Astrocyte (in vitro differentiated cells and primary cell): ENCODE measurements at regions not wholly inside any gene's neighbourhood (a gene's known extent, or its start where the extent isn't known, plus 50 kb on each side); places are given as distances from the start of the nearest gene placed in this dataset.

ENCODE experiments used
- DNase-seq: peaks from one replicate; pipeline ENCODE4 v3.0.0-alpha.2; 2010; ENCODE audit warnings: low read depth
- FAIRE-seq: peaks from 2 replicates; lab custom pipeline; 2011; peaks lifted over from hg19 to GRCh38; lab: Jason Lieb, UNC
- H2AFZ ChIP-seq: 2 replicates; pipeline ENCODE4 v1.6.0; 2012; ENCODE audit warnings: low read depth, low read length, inconsistent platforms
- H3K27ac ChIP-seq: 2 replicates; pipeline ENCODE4 v1.5.1; 2011; ENCODE audit warnings: low read depth, low read length, inconsistent platforms
- H3K27me3 ChIP-seq: 2 replicates; pipeline ENCODE4 v1.6.0; 2011; ENCODE audit warnings: low read length, inconsistent platforms; ENCODE audit not compliant: insufficient read depth
- H3K36me3 ChIP-seq: 2 replicates; pipeline ENCODE4 v1.5.1; 2011; ENCODE audit warnings: low read length, inconsistent platforms; ENCODE audit not compliant: insufficient read depth
- H3K4me1 ChIP-seq: 2 replicates; pipeline ENCODE4 v1.5.1; 2011; ENCODE audit warnings: low read length, inconsistent platforms; ENCODE audit not compliant: insufficient read depth
- H3K4me2 ChIP-seq: 2 replicates; pipeline ENCODE4 v1.6.0; 2012; ENCODE audit warnings: low read length, inconsistent platforms
- H3K4me3 ChIP-seq: 2 replicates; pipeline ENCODE4 v1.5.1; 2011; ENCODE audit warnings: low read depth, mild to moderate bottlenecking, low read length, inconsistent platforms; ENCODE audit not compliant: insufficient read depth
- H3K79me2 ChIP-seq: 2 replicates; pipeline ENCODE4 v1.6.0; 2012; ENCODE audit warnings: mild to moderate bottlenecking, low read length, inconsistent platforms; ENCODE audit not compliant: insufficient read depth
- H3K9ac ChIP-seq: 2 replicates; pipeline ENCODE4 v1.6.0; 2012; ENCODE audit warnings: mild to moderate bottlenecking, low read length, inconsistent platforms
- H3K9me3 ChIP-seq: 2 replicates; pipeline ENCODE4 v1.5.1; 2012; ENCODE audit warnings: low read depth, mild to moderate bottlenecking, low read length, inconsistent platforms; ENCODE audit not compliant: insufficient read depth
- H4K20me1 ChIP-seq: 2 replicates; pipeline ENCODE4 v1.6.0; 2012; ENCODE audit warnings: low read length, inconsistent platforms; ENCODE audit not compliant: insufficient read depth
- H3K27ac Mint-ChIP-seq: one replicate; pipeline ENCODE4 v1.8.0; 2021; ENCODE audit warnings: mild to moderate bottlenecking, mixed read lengths; ENCODE audit not compliant: unreplicated experiment
- H3K27me3 Mint-ChIP-seq: one replicate; pipeline ENCODE4 v1.8.0; 2021; ENCODE audit warnings: low read depth, mixed read lengths; ENCODE audit not compliant: unreplicated experiment
- H3K36me3 Mint-ChIP-seq: one replicate; pipeline ENCODE4 v1.8.0; 2021; ENCODE audit warnings: low read depth, mixed read lengths; ENCODE audit not compliant: unreplicated experiment
- H3K4me1 Mint-ChIP-seq: one replicate; pipeline ENCODE4 v1.8.0; 2021; ENCODE audit warnings: low read depth, mixed read lengths; ENCODE audit not compliant: unreplicated experiment
- H3K4me3 Mint-ChIP-seq: one replicate; pipeline ENCODE4 v1.8.0; 2021; ENCODE audit warnings: mild to moderate bottlenecking, moderate library complexity, mixed read lengths; ENCODE audit not compliant: unreplicated experiment
- H3K9me3 Mint-ChIP-seq: one replicate; pipeline ENCODE4 v1.8.0; 2021; ENCODE audit warnings: mild to moderate bottlenecking, mixed read lengths; ENCODE audit not compliant: unreplicated experiment
- CTCF ChIP-seq: IDR thresholded peaks from 2 replicates; pipeline ENCODE4 v1.5.1; 2011; ENCODE audit warnings: low read depth, mild to moderate bottlenecking, inconsistent platforms, low read length, moderate library complexity; ENCODE audit not compliant: insufficient read depth
- EZH2 ChIP-seq: IDR thresholded peaks from 2 replicates; pipeline ENCODE4 v1.6.1; 2012; ENCODE audit warnings: mild to moderate bottlenecking, low read length, inconsistent platforms; ENCODE audit not compliant: insufficient read depth

- Histone ChIP-seq H3K4me3 (no peak overlapping the region), H3K36me3 (no peaks in the 10 kb centered on the region), H3K4me1 (no peaks in the 10 kb centered on the region), H3K79me2 (no peaks in the 10 kb centered on the region), H3K4me2 (no peak overlapping the region), H3K27me3 (peaks cover 4% of the 10 kb centered on the region), H3K9me3 (no peaks in the 10 kb centered on the region), H3K9ac (no peak overlapping the region), H2AFZ (no peak overlapping the region), H4K20me1 (no peaks in the 10 kb centered on the region), H3K27ac (no peak overlapping the region)
- no peak overlapping the region for H3K4me3 Mint-ChIP-seq
- FAIRE-seq (no peak), DNase-seq (no peak)
- H3K27ac Mint-ChIP-seq, result peak overlapping the region; percentile 38
- no peaks in the 10 kb centered on the region for H3K9me3 Mint-ChIP-seq
- no peaks in the 10 kb centered on the region for H3K27me3 Mint-ChIP-seq
- no peaks in the 10 kb centered on the region for H3K36me3 Mint-ChIP-seq
- no peak for TF ChIP-seq EZH2
- TF ChIP-seq CTCF, result no peak
- peaks cover 8% of the 10 kb centered on the region for H3K4me1 Mint-ChIP-seq
Observed at GRCh38 chr6:20328924-20329300, 72.8 kb upstream of the E2F3 start.

GRCh38 chr6:20331042-20331441 is 70.6 kb upstream of the E2F3 start:
- FAIRE-seq, result no peak
- Histone ChIP-seq H3K27ac (no peak overlapping the region), H3K9ac (no peak overlapping the region), H3K27me3 (peaks cover 8% of the 10 kb centered on the region), H3K79me2 (no peaks in the 10 kb centered on the region), H3K36me3 (no peaks in the 10 kb centered on the region), H3K4me3 (no peak overlapping the region), H4K20me1 (no peaks in the 10 kb centered on the region), H3K4me2 (no peak overlapping the region), H3K9me3 (no peaks in the 10 kb centered on the region), H3K4me1 (no peaks in the 10 kb centered on the region), H2AFZ (no peak overlapping the region)
- no peak overlapping the region for H3K27ac Mint-ChIP-seq
- no peak for TF ChIP-seq EZH2
- no peak for TF ChIP-seq CTCF
- H3K4me1 Mint-ChIP-seq, result peaks cover 8% of the 10 kb centered on the region
- no peaks in the 10 kb centered on the region for H3K27me3 Mint-ChIP-seq
- no peak overlapping the region for H3K4me3 Mint-ChIP-seq
- no peak for DNase-seq
- no peaks in the 10 kb centered on the region for H3K36me3 Mint-ChIP-seq
- H3K9me3 Mint-ChIP-seq, result no peaks in the 10 kb centered on the region

- no peak for FAIRE-seq
- peaks cover 8% of the 10 kb centered on the region for H3K4me1 Mint-ChIP-seq
- H4K20me1 ChIP-seq, result no peaks in the 10 kb centered on the region
- H2AFZ ChIP-seq, result no peak overlapping the region
- H3K27ac ChIP-seq, result no peak overlapping the region
- no peaks in the 10 kb centered on the region for H3K27me3 Mint-ChIP-seq
- no peaks in the 10 kb centered on the region for H3K79me2 ChIP-seq
- H3K27me3 ChIP-seq, result peaks cover 8% of the 10 kb centered on the region
- DNase-seq, result no peak
- no peak overlapping the region for H3K4me2 ChIP-seq
- no peaks in the 10 kb centered on the region for H3K36me3 Mint-ChIP-seq
- no peak overlapping the region for H3K9ac ChIP-seq
- no peaks in the 10 kb centered on the region for H3K4me1 ChIP-seq
- H3K4me3 ChIP-seq, result no peak overlapping the region
- H3K36me3 ChIP-seq, result no peaks in the 10 kb centered on the region
- TF ChIP-seq EZH2 (no peak), CTCF (no peak)
- H3K9me3 Mint-ChIP-seq, result no peaks in the 10 kb centered on the region
- H3K4me3 Mint-ChIP-seq, result no peak overlapping the region
- no peak overlapping the region for H3K27ac Mint-ChIP-seq
- H3K9me3 ChIP-seq, result no peaks in the 10 kb centered on the region
Observed at GRCh38 chr6:20331625-20332024, 70.1 kb upstream of the E2F3 start.
